SK-N-SH (cell line): ENCODE measurements at regions not wholly inside any gene's neighbourhood (a gene's known extent, or its start where the extent isn't known, plus 50 kb on each side); places are given as distances from the start of the nearest gene placed in this dataset.

Experiments used
- CTCF ChIA-PET: fragments of 300-600, 350-600 bp; formaldehyde crosslinking; extraction: SDS; loops from one replicate; lab custom pipeline; 2021; lab: Yijun Ruan, JAX
- POLR2A ChIA-PET: fragments of 350-600 bp; sonication (Branson Sonifier 250); formaldehyde crosslinking; extraction: SDS; loops from one replicate; lab custom pipeline; 2020; ENCODE audit warnings: antibody characterized with exemption, inconsistent platforms; lab: Yijun Ruan, JAX
- DNase-seq: peaks from one replicate; pipeline ENCODE4 v3.0.0; 2012
- H2AFZ ChIP-seq: fragments of 200-600 bp; sonication (generic); 2 replicates; pipeline ENCODE4 v1.8.1; 2016; ENCODE audit warnings: antibody characterized with exemption, mild to moderate bottlenecking, low read depth
- H3F3A ChIP-seq: fragments of 200-600 bp; sonication (generic); replicated peaks from 2 replicates; pipeline ENCODE3; 2016; ENCODE audit warnings: antibody characterized with exemption, mild to moderate bottlenecking; ENCODE audit not compliant: insufficient read depth
- H3K27ac ChIP-seq, 2 experiments: fragments of 200-500 bp in 1 of 2; fragments of 200-600 bp in 1 of 2; sonication (Bioruptor generic) in 1 of 2; sonication (generic), shearing (Covaris generic) in 1 of 2; 2 replicates each; pipeline versions ENCODE4 v1.5.1 to v1.6.1; 2014 to 2016; ENCODE audit warnings: low read depth in 2 of 2, inconsistent platforms in 1 of 2, low read length in 1 of 2, mild to moderate bottlenecking in 1 of 2, mixed read lengths in 1 of 2
- H3K27me3 ChIP-seq: fragments of 200-600 bp; sonication (generic), shearing (Covaris generic); 2 replicates; pipeline ENCODE4 v1.6.1; 2016; ENCODE audit warnings: mixed run types; ENCODE audit not compliant: insufficient read depth
- H3K36me3 ChIP-seq, 2 experiments: fragments of 200-500 bp in 1 of 2; fragments of 200-600 bp in 1 of 2; sonication (Bioruptor generic) in 1 of 2; sonication (generic) in 1 of 2; replicated peaks in 1 of 2; 2 replicates each; pipeline versions ENCODE3 to v1.5.1; 2014 to 2016; ENCODE audit warnings: low read length in 1 of 2, mild to moderate bottlenecking in 1 of 2; ENCODE audit not compliant: insufficient read depth in 2 of 2, control insufficient read depth in 1 of 2
- H3K4me1 ChIP-seq, 2 experiments: fragments of 200-500 bp in 1 of 2; fragments of 200-600 bp in 1 of 2; sonication (Bioruptor generic) in 1 of 2; sonication (generic), shearing (Covaris generic) in 1 of 2; 2 replicates each; pipeline versions ENCODE4 v1.5.1 to v1.6.1; 2014 to 2016; ENCODE audit warnings: low read depth in 1 of 2, low read length in 1 of 2, mixed run types in 1 of 2; ENCODE audit not compliant: insufficient read depth in 2 of 2, control insufficient read depth in 1 of 2
- H3K4me2 ChIP-seq: fragments of 200-600 bp; sonication (generic), shearing (Covaris generic); 2 replicates; pipeline ENCODE4 v1.6.1; 2017; ENCODE audit warnings: mixed run types
- H3K4me3 ChIP-seq, 2 experiments: fragments of 200-500 bp in 1 of 2; fragments of 200-600 bp in 1 of 2; sonication (Bioruptor generic) in 1 of 2; sonication (generic), shearing (Covaris generic) in 1 of 2; 2 replicates each; pipeline versions ENCODE4 v1.5.1 to v1.8.1; 2014 to 2016; ENCODE audit warnings: low read depth in 2 of 2, inconsistent platforms in 1 of 2, low read length in 1 of 2, mild to moderate bottlenecking in 1 of 2, mixed read lengths in 1 of 2, moderate library complexity in 1 of 2
- H3K79me2 ChIP-seq: fragments of 200-600 bp; sonication (generic); 2 replicates; pipeline ENCODE4 v1.8.1; 2017; ENCODE audit warnings: mild to moderate bottlenecking; ENCODE audit not compliant: insufficient read depth
- H3K9ac ChIP-seq: fragments of 200-600 bp; sonication (generic); 2 replicates; pipeline ENCODE4 v1.6.1; 2017; ENCODE audit warnings: mixed run types
- H3K9me2 ChIP-seq: fragments of 200-600 bp; sonication (generic); 2 replicates; pipeline ENCODE4 v1.6.1; 2017; ENCODE audit warnings: mixed run types
- H3K9me3 ChIP-seq: fragments of 200-600 bp; sonication (generic); 2 replicates; pipeline ENCODE4 v1.6.1; 2017; ENCODE audit warnings: mixed run types, mild to moderate bottlenecking, moderate library complexity
- H4K20me1 ChIP-seq: fragments of 200-600 bp; sonication (generic); 2 replicates; pipeline ENCODE4 v1.6.1; 2017; ENCODE audit warnings: mild to moderate bottlenecking, mixed run types; ENCODE audit not compliant: insufficient read depth
- CTCF ChIP-seq: fragments of 200-600 bp; sonication (generic); IDR thresholded peaks from 2 replicates; pipeline ENCODE4 v1.6.1; 2017; ENCODE audit warnings: antibody characterized with exemption, mild to moderate bottlenecking, moderate library complexity
- ELF1 ChIP-seq: IDR thresholded peaks from 2 replicates; pipeline ENCODE4 v1.4.0; 2012
- EP300 ChIP-seq, 2 experiments: IDR thresholded peaks; 2 replicates each; pipeline versions ENCODE4 v1.4.0 to v1.6.1; 2012; ENCODE audit warnings: borderline replicate concordance in 1 of 2, low read depth in 1 of 2, low read length in 1 of 2
- EZH2phosphoT487 ChIP-seq: fragments of 200-600 bp; sonication (generic); IDR thresholded peaks from 2 replicates; pipeline ENCODE4 v1.6.1; 2017; ENCODE audit warnings: low read depth, mixed run types, mild to moderate bottlenecking, antibody characterized with exemption, moderate library complexity, borderline replicate concordance
- FOSL2 ChIP-seq: IDR thresholded peaks from 2 replicates; pipeline ENCODE4 v1.4.0; 2012; ENCODE audit warnings: low read depth, mild to moderate bottlenecking, moderate library complexity, borderline replicate concordance
- FOXJ3 ChIP-seq: sonication (generic); formaldehyde crosslinking; IDR thresholded peaks from 2 replicates; pipeline ENCODE4 v1.5.1; 2020; ENCODE audit warnings: mild to moderate bottlenecking, missing genetic modification reagents
- GATA2 ChIP-seq: sonication (generic); formaldehyde crosslinking; IDR thresholded peaks from 2 replicates; pipeline ENCODE4 v1.5.0; 2020; ENCODE audit warnings: mild to moderate bottlenecking, missing genetic modification reagents
- JUND ChIP-seq: IDR thresholded peaks from 2 replicates; pipeline ENCODE4 v1.4.0; 2012
- MEF2A ChIP-seq: IDR thresholded peaks from 2 replicates; pipeline ENCODE4 v1.4.0; 2012; ENCODE audit warnings: low read depth, borderline replicate concordance
- MXI1 ChIP-seq: IDR thresholded peaks from 2 replicates; pipeline ENCODE4 v1.6.1; 2012; ENCODE audit warnings: mild to moderate bottlenecking, low read depth, low read length, improper control_type of control experiment
- NFIC ChIP-seq: IDR thresholded peaks from 2 replicates; pipeline ENCODE4 v1.4.0; 2012; ENCODE audit warnings: borderline replicate concordance
- NRF1 ChIP-seq: IDR thresholded peaks from 2 replicates; pipeline ENCODE4 v1.6.1; 2012; ENCODE audit warnings: low read depth, mild to moderate bottlenecking, low read length
- PBX3 ChIP-seq: IDR thresholded peaks from 2 replicates; pipeline ENCODE4; 2012
- RAD21 ChIP-seq: IDR thresholded peaks from 2 replicates; pipeline ENCODE4 v1.6.1; 2012; ENCODE audit warnings: mild to moderate bottlenecking, low read length
- RXRA ChIP-seq: IDR thresholded peaks from 2 replicates; pipeline ENCODE4 v1.4.0; 2012; ENCODE audit warnings: low read depth, mild to moderate bottlenecking, borderline replicate concordance
- TCF12 ChIP-seq: IDR thresholded peaks from 2 replicates; pipeline ENCODE4 v1.4.0; 2012
- USF1 ChIP-seq: IDR thresholded peaks from 2 replicates; pipeline ENCODE4 v1.4.0; 2012; ENCODE audit warnings: low read depth, borderline replicate concordance
- USF2 ChIP-seq: fragments of 150-350 bp; IDR thresholded peaks from 2 replicates; pipeline ENCODE4 v1.6.1; 2017; ENCODE audit warnings: antibody characterized with exemption, low read length, low read depth, borderline replicate concordance
- ZBTB33 ChIP-seq: IDR thresholded peaks from 2 replicates; pipeline ENCODE4 v1.4.0; 2012; ENCODE audit warnings: low read depth, borderline replicate concordance
- WGBS: methylation state at CpG from one replicate; pipeline ENCODE4 v1.1.6; 2017; ENCODE audit warnings: low lambda C conversion rate; 5-methylcytosine and 5-hydroxymethylcytosine counted together

GRCh38 chr2:175807031-175807873, 194.8 kb downstream of the LNPK start:
- peaks cover 0 to 5% of the 10 kb centered on the region in 2 experiments; a peak in 2 of 4 replicates for H3K4me1 ChIP-seq
- no peak overlapping the region for H3K9ac ChIP-seq
- H3K79me2 ChIP-seq: no peaks in the 10 kb centered on the region
- ChIA-PET CTCF (interaction anchor here (1.2 kb wide), 1 partner anchor 36 kb away, joined by 4 read pairs; no protein-coding TSS in a partner anchor), POLR2A (interaction anchor here (0.7 kb wide), 1 partner anchor 83 kb away, joined by 3 read pairs; no protein-coding TSS in a partner anchor)
- no peaks in the 10 kb centered on the region for H3K9me2 ChIP-seq
- WGBS: 37% methylated on average over 5 of the region's 5 CpGs
- no peaks in the 10 kb centered on the region for H4K20me1 ChIP-seq
- no peaks in the 10 kb centered on the region for H3K27me3 ChIP-seq
- no peak overlapping the region for H2AFZ ChIP-seq
- TF ChIP-seq USF2: no peak
- TF ChIP-seq NRF1: no peak
- TF ChIP-seq FOXJ3 (CRISPR knock-in tag): peak; percentile 68
- TF ChIP-seq EP300 (IDR thresholded peaks at IDR 0.05; ENCODE audit: borderline replicate concordance in 1 of 2, low read depth in 1 of 2, low read length in 1 of 2): peak in 1 of 2 experiments; percentile 54; a peak in 1 of 4 replicates
- TF ChIP-seq USF1: no peak
- TF ChIP-seq RAD21: no peak
- TF ChIP-seq EZH2phosphoT487: no peak
- peak; percentile 71 for TF ChIP-seq GATA2 (CRISPR knock-in tag)
- no peak for TF ChIP-seq RXRA
- TF ChIP-seq MXI1: no peak
- DNase-seq: peak; percentile 49
- H3K9me3 ChIP-seq: no peaks in the 10 kb centered on the region
- no peaks in the 10 kb centered on the region for H3F3A ChIP-seq
- H3K4me2 ChIP-seq: no peak overlapping the region
- no peaks in the 10 kb centered on the region for H3K36me3 ChIP-seq
- no peak overlapping the region for H3K4me3 ChIP-seq
- H3K27ac ChIP-seq: no peak overlapping the region; a peak in 1 of 4 replicates

GRCh38 chr2:175806570-175806969, 195.5 kb downstream of the LNPK start:
- 47% methylated on average over 3 of the region's 3 CpGs for WGBS
- H3K9me3 ChIP-seq: no peaks in the 10 kb centered on the region
- H3K4me3 ChIP-seq: no peak overlapping the region
- H3K36me3 ChIP-seq: no peaks in the 10 kb centered on the region
- no peak overlapping the region for H2AFZ ChIP-seq
- DNase-seq: no peak
- H3K27me3 ChIP-seq: no peaks in the 10 kb centered on the region
- peaks cover 0 to 5% of the 10 kb centered on the region in 2 experiments; a peak in 2 of 4 replicates for H3K4me1 ChIP-seq
- no peak overlapping the region for H3K4me2 ChIP-seq
- no peak overlapping the region for H3K27ac ChIP-seq
- no peaks in the 10 kb centered on the region for H3F3A ChIP-seq
- no peaks in the 10 kb centered on the region for H3K79me2 ChIP-seq
- ChIA-PET POLR2A (no interaction called here), CTCF (no interaction called here)
- H3K9me2 ChIP-seq: no peaks in the 10 kb centered on the region
- no peak overlapping the region for H3K9ac ChIP-seq
- H4K20me1 ChIP-seq: no peaks in the 10 kb centered on the region
- TF ChIP-seq PBX3 (no peak), USF2 (no peak), MEF2A (no peak), TCF12 (no peak), CTCF (no peak), ZBTB33 (no peak), ELF1 (no peak), NFIC (no peak), JUND (no peak), FOSL2 (no peak)
